H1 (cell line): ENCODE measurements at regions not wholly inside any gene's neighbourhood (a gene's known extent, or its start where the extent isn't known, plus 50 kb on each side); places are given as distances from the start of the nearest gene placed in this dataset.

Experiments used
- CTCF ChIA-PET: fragments of 300-600 bp; sonication (Branson Sonifier 250); formaldehyde crosslinking; loops from one replicate; lab custom pipeline; 2021; ENCODE audit not compliant: partially characterized antibody; lab: Charles Lee
- POLR2A ChIA-PET: fragments of 300-600 bp; sonication (Branson Sonifier 250); formaldehyde crosslinking; loops from one replicate; lab custom pipeline; 2021; ENCODE audit warnings: inconsistent platforms; ENCODE audit not compliant: partially characterized antibody; lab: Charles Lee
- DNase-seq, 2 experiments: peaks; one replicate each; pipeline versions ENCODE4 v3.0.0 to v3.0.0-alpha.2; 2010 to 2022; ENCODE audit warnings: low spot score in 2 of 2, low read depth in 1 of 2, mixed read lengths in 1 of 2
- FAIRE-seq: peaks from 2 replicates; lab custom pipeline; 2011; peaks lifted over from hg19 to GRCh38; lab: Jason Lieb, UNC
- H2AFZ ChIP-seq: 2 replicates; pipeline ENCODE4 v1.8.1; 2012; ENCODE audit warnings: low read length, inconsistent platforms
- H2AK5ac ChIP-seq: 2 replicates; pipeline ENCODE4 v1.6.1; 2013; ENCODE audit warnings: low read depth, low read length
- H2BK120ac ChIP-seq: replicated peaks from 2 replicates; pipeline ENCODE3; 2013; ENCODE audit warnings: low read depth, low read length, inconsistent platforms
- H2BK12ac ChIP-seq: 2 replicates; pipeline ENCODE4 v1.6.1; 2013; ENCODE audit warnings: low read depth, low read length
- H2BK15ac ChIP-seq: 2 replicates; pipeline ENCODE4 v1.6.1; 2013; ENCODE audit warnings: low read length
- H2BK20ac ChIP-seq: 2 replicates; pipeline ENCODE4 v1.6.1; 2013; ENCODE audit warnings: low read length
- H2BK5ac ChIP-seq: 2 replicates; pipeline ENCODE4 v1.6.1; 2013; ENCODE audit warnings: low read depth, low read length
- H3K14ac ChIP-seq: 2 replicates; pipeline ENCODE4 v1.6.1; 2013; ENCODE audit warnings: inconsistent platforms; ENCODE audit not compliant: insufficient read length
- H3K18ac ChIP-seq: 2 replicates; pipeline ENCODE4 v1.6.1; 2013; ENCODE audit warnings: low read length; ENCODE audit errors: extremely low read depth
- H3K23ac ChIP-seq: 2 replicates; pipeline ENCODE4 v1.6.1; 2013; ENCODE audit warnings: inconsistent platforms; ENCODE audit not compliant: insufficient read length
- H3K23me2 ChIP-seq: 2 replicates; pipeline ENCODE4 v1.6.1; 2013; ENCODE audit warnings: low read depth, low read length
- H3K27ac ChIP-seq: 2 replicates; pipeline ENCODE4 v1.6.1; 2011; ENCODE audit warnings: low read depth, low read length, inconsistent platforms
- H3K27me3 ChIP-seq, 4 experiments: replicated peaks in 1 of 4; 1 replicate in 1 of 4; 2 replicates in 3 of 4; pipeline versions ENCODE4 v1.6.1 to v1.8.1; 2011 to 2013; ENCODE audit warnings: low read length in 3 of 4, mild to moderate bottlenecking in 3 of 4, inconsistent platforms in 2 of 4, mixed read lengths in 2 of 4, moderate library complexity in 1 of 4; ENCODE audit not compliant: control insufficient read depth in 3 of 4, insufficient read depth in 3 of 4; ENCODE audit errors: extremely low read depth in 1 of 4
- H3K36me3 ChIP-seq, 4 experiments: 2 replicates each; pipeline versions ENCODE4 v1.6.1 to v1.8.1; 2011 to 2013; ENCODE audit warnings: mild to moderate bottlenecking in 4 of 4, low read length in 3 of 4, moderate library complexity in 2 of 4, control low read depth in 1 of 4, inconsistent platforms in 1 of 4; ENCODE audit not compliant: insufficient read depth in 4 of 4, control insufficient read depth in 2 of 4
- H3K4ac ChIP-seq: replicated peaks from 2 replicates; pipeline ENCODE3; 2013; ENCODE audit warnings: low read length, low read depth, mixed read lengths, inconsistent platforms; ENCODE audit not compliant: insufficient read length
- H3K4me1 ChIP-seq, 4 experiments: replicated peaks in 1 of 4; 1 replicate in 1 of 4; 2 replicates in 3 of 4; pipeline versions ENCODE4 v1.6.1 to v1.8.1; 2011 to 2013; ENCODE audit warnings: low read length in 3 of 4, inconsistent platforms in 2 of 4, mixed read lengths in 1 of 4; ENCODE audit not compliant: insufficient read depth in 4 of 4, control insufficient read depth in 3 of 4
- H3K4me2 ChIP-seq, 2 experiments: 2 replicates each; pipeline versions ENCODE4 v1.6.1 to v1.8.1; 2011 to 2013; ENCODE audit warnings: low read depth in 2 of 2, low read length in 2 of 2, control low read depth in 1 of 2, inconsistent platforms in 1 of 2, mild to moderate bottlenecking in 1 of 2; ENCODE audit not compliant: insufficient read depth in 1 of 2
- H3K4me3 ChIP-seq, 4 experiments: fragments of 200-600, 300-600 bp in 1 of 4; sonication (generic), shearing (Covaris generic), sonication (Bioruptor Twin) in 1 of 4; 2 replicates each; pipeline versions ENCODE4 v1.5.1 to v1.8.1; 2011 to 2016; ENCODE audit warnings: low read length in 4 of 4, low read depth in 3 of 4, control low read depth in 2 of 4, inconsistent platforms in 2 of 4, mild to moderate bottlenecking in 2 of 4, mixed read lengths in 1 of 4, moderate library complexity in 1 of 4; ENCODE audit not compliant: insufficient read depth in 2 of 4; ENCODE audit errors: extremely low read depth in 1 of 4
- H3K56ac ChIP-seq: replicated peaks from 2 replicates; pipeline ENCODE3; 2013; ENCODE audit warnings: low read depth, mild to moderate bottlenecking, mixed read lengths, low read length, inconsistent platforms; ENCODE audit not compliant: insufficient read length
- H3K79me1 ChIP-seq: 2 replicates; pipeline ENCODE4 v1.6.1; 2013; ENCODE audit warnings: low read depth, low read length, control low read depth
- H3K79me2 ChIP-seq, 2 experiments: 2 replicates each; pipeline versions ENCODE4 v1.6.1 to v1.8.1; 2012 to 2013; ENCODE audit warnings: low read length in 2 of 2, mild to moderate bottlenecking in 2 of 2, inconsistent platforms in 1 of 2; ENCODE audit not compliant: insufficient read depth in 2 of 2, control insufficient read depth in 1 of 2
- H3K9ac ChIP-seq, 4 experiments: replicated peaks in 1 of 4; 1 replicate in 1 of 4; 2 replicates in 3 of 4; pipeline versions ENCODE4 v1.6.1 to v1.8.1; 2011 to 2013; ENCODE audit warnings: low read depth in 3 of 4, low read length in 3 of 4, control low read depth in 2 of 4, mild to moderate bottlenecking in 2 of 4, moderate library complexity in 2 of 4, inconsistent platforms in 1 of 4; ENCODE audit errors: extremely low read depth in 1 of 4
- H3K9me3 ChIP-seq, 2 experiments: 2 replicates each; pipeline versions ENCODE4 v1.6.1 to v1.8.1; 2012 to 2013; ENCODE audit warnings: mild to moderate bottlenecking in 2 of 2, moderate library complexity in 2 of 2, control low read depth in 1 of 2, inconsistent platforms in 1 of 2, low read depth in 1 of 2, low read length in 1 of 2, mixed read lengths in 1 of 2; ENCODE audit not compliant: insufficient read depth in 2 of 2
- H4K20me1 ChIP-seq, 2 experiments: replicated peaks in 1 of 2; 2 replicates each; pipeline versions ENCODE3 to v1.8.1; 2011 to 2013; ENCODE audit warnings: inconsistent platforms in 2 of 2, low read length in 2 of 2, mild to moderate bottlenecking in 1 of 2; ENCODE audit not compliant: insufficient read depth in 2 of 2, control insufficient read depth in 1 of 2
- H4K5ac ChIP-seq: 2 replicates; pipeline ENCODE4 v1.6.1; 2013; ENCODE audit warnings: low read length, low read depth, mixed read lengths, inconsistent platforms; ENCODE audit not compliant: insufficient read length
- H4K8ac ChIP-seq: 2 replicates; pipeline ENCODE4 v1.8.0; 2013; ENCODE audit warnings: mild to moderate bottlenecking, moderate library complexity, low read length, inconsistent platforms; ENCODE audit not compliant: insufficient read depth; ENCODE audit errors: extremely low read depth
- H4K91ac ChIP-seq: replicated peaks from 2 replicates; pipeline ENCODE3; 2013; ENCODE audit warnings: low read length, mixed read lengths, inconsistent platforms; ENCODE audit not compliant: insufficient read length
- ASH2L ChIP-seq: fragments of 200-600, 300-600 bp; sonication (generic); IDR thresholded peaks from one replicate; pipeline ENCODE4 v1.7.1; 2017; ENCODE audit warnings: low read length
- ATF3 ChIP-seq: IDR thresholded peaks from 2 replicates; pipeline ENCODE4 v1.6.1; 2011; ENCODE audit warnings: low read depth, mild to moderate bottlenecking, low read length; ENCODE audit not compliant: insufficient read depth
- CBX5 ChIP-seq: fragments of 300-800, 300-1000 bp; sonication (generic); IDR thresholded peaks from 2 replicates; pipeline ENCODE4 v1.7.1; 2016; ENCODE audit warnings: antibody characterized with exemption, low read length, low read depth
- CREB1 ChIP-seq: IDR thresholded peaks from 2 replicates; pipeline ENCODE4 v1.6.1; 2012; ENCODE audit warnings: inconsistent platforms
- EZH2 ChIP-seq: fragments of 200-600 bp; sonication (generic); IDR thresholded peaks from 2 replicates; pipeline ENCODE4 v1.7.1; 2012; ENCODE audit warnings: low read depth, mild to moderate bottlenecking, moderate library complexity, low read length, inconsistent platforms; ENCODE audit not compliant: severe bottlenecking
- GTF2F1 ChIP-seq: IDR thresholded peaks from 2 replicates; pipeline ENCODE4 v1.6.1; 2012; ENCODE audit warnings: low read depth, low read length, improper control_type of control experiment, borderline replicate concordance
- KDM4A ChIP-seq: IDR thresholded peaks from one replicate; pipeline ENCODE4 v1.7.1; 2012; ENCODE audit warnings: low read depth, mild to moderate bottlenecking, moderate library complexity, low read length, inconsistent platforms; ENCODE audit not compliant: severe bottlenecking
- KDM5A ChIP-seq: fragments of 200-600 bp; IDR thresholded peaks from 2 replicates; pipeline ENCODE4 v1.7.1; 2012; ENCODE audit warnings: mild to moderate bottlenecking, low read length, inconsistent platforms, mixed read lengths
- POLR2A ChIP-seq, 2 experiments: IDR thresholded peaks; 1 replicate in 1 of 2; 2 replicates in 1 of 2; pipeline ENCODE4 v1.6.1; 2011; ENCODE audit warnings: low read depth in 2 of 2, low read length in 2 of 2, mild to moderate bottlenecking in 2 of 2; ENCODE audit errors: control extremely low read depth in 1 of 2
- RXRA ChIP-seq: IDR thresholded peaks from 2 replicates; pipeline ENCODE4 v1.6.1; 2011; ENCODE audit warnings: low read depth, mild to moderate bottlenecking, low read length, moderate library complexity; ENCODE audit not compliant: insufficient read depth
- SAP30 ChIP-seq: fragments of 300-600 bp; sonication (generic); IDR thresholded peaks from 2 replicates; pipeline ENCODE4 v1.7.1; 2012; ENCODE audit warnings: low read length, moderate library complexity, mild to moderate bottlenecking, inconsistent platforms; ENCODE audit not compliant: insufficient read depth, insufficient replicate concordance
- SIX5 ChIP-seq: IDR thresholded peaks from 2 replicates; pipeline ENCODE4 v1.6.1; 2011; ENCODE audit warnings: mild to moderate bottlenecking, low read depth, low read length
- SP2 ChIP-seq: IDR thresholded peaks from 2 replicates; pipeline ENCODE4 v1.6.1; 2012; ENCODE audit warnings: mild to moderate bottlenecking, low read length, inconsistent platforms
- TEAD4 ChIP-seq: IDR thresholded peaks from 2 replicates; pipeline ENCODE4 v1.6.1; 2012; ENCODE audit warnings: low read depth, low read length, inconsistent platforms, mixed read lengths
- WGBS, 2 experiments: shearing (Covaris generic) in 1 of 2; methylation state at CpG; one replicate each; pipeline versions ENCODE4 v1.1.6 to v1.1.7; 2013 to 2015; ENCODE audit warnings: low lambda C conversion rate in 2 of 2, mixed read lengths in 2 of 2, inconsistent platforms in 1 of 2, low coverage in 1 of 2, missing lambda C conversion rate in 1 of 2; ENCODE audit not compliant: insufficient replicate concordance in 2 of 2, insufficient coverage in 1 of 2, insufficient read length in 1 of 2; ENCODE audit errors: extremely low coverage in 1 of 2, missing lambda C conversion rate in 1 of 2; 5-methylcytosine and 5-hydroxymethylcytosine counted together

DNA sequence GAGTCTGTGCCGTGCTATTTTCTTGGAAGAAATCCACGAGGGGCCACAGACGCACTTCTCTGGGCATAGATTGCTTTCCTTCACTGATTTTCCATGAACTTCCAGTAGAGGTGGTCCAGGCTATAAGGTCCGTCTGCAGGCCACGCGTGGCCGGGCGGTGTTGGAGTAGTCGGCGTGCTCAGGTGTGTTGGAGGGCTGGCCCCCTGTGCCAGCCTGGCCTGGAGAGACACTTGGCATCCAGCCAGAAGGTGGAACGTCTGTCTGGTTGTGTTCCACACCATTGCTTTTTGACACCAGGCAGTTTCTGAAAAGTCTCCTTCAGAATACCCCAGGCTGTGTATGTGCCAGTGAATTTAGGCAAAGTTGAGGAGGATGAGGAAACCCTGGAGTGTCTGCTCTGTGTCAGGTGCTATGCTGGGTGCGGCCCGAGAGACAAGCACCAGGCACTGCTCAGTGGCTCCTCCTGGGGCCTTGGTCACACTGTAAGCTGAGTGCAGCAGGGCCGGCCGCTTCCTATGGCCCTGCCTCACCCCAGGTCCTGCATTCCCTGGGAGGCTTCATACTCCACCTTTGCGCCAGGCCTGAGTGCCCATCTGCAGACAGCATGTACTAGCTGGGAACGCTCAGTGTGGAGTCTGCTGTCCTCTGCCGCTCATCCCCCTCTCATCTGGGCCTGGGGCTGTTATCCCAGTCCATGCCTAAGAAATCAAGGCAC, 52.1 kb upstream of the TAMM41 start:
- no peak overlapping the region for H3K14ac ChIP-seq
- no peaks in the 10 kb centered on the region for H3K27me3 ChIP-seq
- no peak overlapping the region for H3K4me3 ChIP-seq
- no peak overlapping the region for H2BK120ac ChIP-seq
- no peak overlapping the region for H3K23ac ChIP-seq
- H3K79me1 ChIP-seq, result no peaks in the 10 kb centered on the region
- H3K9ac ChIP-seq, result no peak overlapping the region
- no peak overlapping the region for H2AK5ac ChIP-seq
- no peaks in the 10 kb centered on the region for H3K4me1 ChIP-seq
- no peak overlapping the region for H4K91ac ChIP-seq
- no peaks in the 10 kb centered on the region for H3K23me2 ChIP-seq
- peaks cover 0 to 1% of the 10 kb centered on the region in 2 experiments for H4K20me1 ChIP-seq
- H2BK20ac ChIP-seq, result no peak overlapping the region
- no peak overlapping the region for H3K4ac ChIP-seq
- WGBS, 2 experiments, result 88% methylated on average over 18 of the region's 18 CpGs; no CpG with 5 or more reads in 1 of the 2 experiments
- no peaks in the 10 kb centered on the region for H3K9me3 ChIP-seq
- no peak for DNase-seq
- H3K36me3 ChIP-seq, result no peaks in the 10 kb centered on the region
- POLR2A ChIA-PET, result no interaction called here
- no peak overlapping the region for H2BK15ac ChIP-seq
- no peak overlapping the region for H2BK12ac ChIP-seq
- H2AFZ ChIP-seq, result no peak overlapping the region
- H3K4me2 ChIP-seq, result no peak overlapping the region
- H4K8ac ChIP-seq, result peak overlapping the region; percentile 5
- H4K5ac ChIP-seq, result no peak overlapping the region
- no peak overlapping the region for H3K56ac ChIP-seq
- no peak overlapping the region for H3K27ac ChIP-seq
- no peak overlapping the region for H2BK5ac ChIP-seq
- no peak overlapping the region for H3K18ac ChIP-seq
- CTCF ChIA-PET, result interaction anchor here (0.6 kb wide), 2 partner anchors 282 to 921 kb away, joined by 3 read pairs; no protein-coding TSS in a partner anchor
- FAIRE-seq, result no peak
- H3K79me2 ChIP-seq, result no peaks in the 10 kb centered on the region
- TF ChIP-seq TEAD4, result no peak
- TF ChIP-seq KDM5A, result no peak
- no peak for TF ChIP-seq KDM4A
- no peak for TF ChIP-seq RXRA
- TF ChIP-seq SP2, result no peak
- no peak for TF ChIP-seq CREB1
- TF ChIP-seq SIX5, result no peak
- TF ChIP-seq ASH2L, result no peak
- no peak for TF ChIP-seq CBX5
- no peak for TF ChIP-seq GTF2F1
- TF ChIP-seq SAP30, result no peak
- no peak for TF ChIP-seq POLR2A (IDR thresholded peaks at IDR 0.05; ENCODE audit: control extremely low read depth in 1 of 2, low read depth in 2 of 2, low read length in 2 of 2)
- TF ChIP-seq EZH2, result no peak
- TF ChIP-seq ATF3, result no peak
